ENCODE measurements at regions not wholly inside any gene's neighbourhood (a gene's known extent, or its start where the extent isn't known, plus 50 kb on each side); places are given as distances from the start of the nearest gene placed in this dataset.

- ChIA-PET POLR2A (no interaction called here), CTCF (no interaction called here)
- 0 out of 2 replicates have a peak, but pooled peaks cover 5% of the 10 kb centered on the region for H3K4me1 Mint-ChIP-seq
- H3K27ac Mint-ChIP-seq, result no peak overlapping the region
- H3K9me3 Mint-ChIP-seq, result no peaks in the 10 kb centered on the region
- H3K4me3 Mint-ChIP-seq, result no peak overlapping the region
- H3K27me3 Mint-ChIP-seq (ENCODE audit: low read depth), result no peaks in the 10 kb centered on the region
- ATAC-seq (no peak), DNase-seq (ENCODE audit: low spot score) (no peak)
- H3K36me3 Mint-ChIP-seq, result no peaks in the 10 kb centered on the region
- no peak for TF ChIP-seq PRRX2 (CRISPR knock-in tag; IDR thresholded peaks at IDR 0.05)
- no peak for TF ChIP-seq GABPB1 (CRISPR knock-in tag; IDR thresholded peaks at IDR 0.05)
- no peak for TF ChIP-seq ERG (CRISPR knock-in tag; IDR thresholded peaks at IDR 0.05)
- no peak for TF ChIP-seq STAT6 (CRISPR knock-in tag; conservative IDR thresholded peaks at IDR 0.05; ENCODE audit: low read depth)
- no peak for TF ChIP-seq ZNF138 (CRISPR knock-in tag; conservative IDR thresholded peaks at IDR 0.05)
- TF ChIP-seq GRHL2 (CRISPR knock-in tag; IDR thresholded peaks at IDR 0.05; ENCODE audit: insufficient replicate concordance, severe bottlenecking), result no peak
- TF ChIP-seq SMAD4 (CRISPR knock-in tag; IDR thresholded peaks at IDR 0.05), result no peak
- no peak for TF ChIP-seq ZNF416 (CRISPR knock-in tag; IDR thresholded peaks at IDR 0.05)
Observed at GRCh38 chr2:78710632-78711375, 314.7 kb upstream of the REG3G start.

- ATAC-seq, result no peak
- no peaks in the 10 kb centered on the region for H3K27me3 Mint-ChIP-seq (ENCODE audit: low read depth)
- no peak overlapping the region for H3K4me3 Mint-ChIP-seq
- H3K4me1 Mint-ChIP-seq, result no peaks in the 10 kb centered on the region
- ChIA-PET CTCF (no interaction called here), POLR2A (no interaction called here)
- H3K27ac Mint-ChIP-seq, result no peak overlapping the region
- no peak for DNase-seq (ENCODE audit: low spot score)
- no peaks in the 10 kb centered on the region for H3K9me3 Mint-ChIP-seq
- H3K36me3 Mint-ChIP-seq, result no peaks in the 10 kb centered on the region
- TF ChIP-seq ELF4 (CRISPR knock-in tag; IDR thresholded peaks at IDR 0.05; ENCODE audit: low read depth) (no peak), ZNF263 (CRISPR knock-in tag; IDR thresholded peaks at IDR 0.05; ENCODE audit: low read depth) (no peak), PRDM15 (CRISPR knock-in tag; IDR thresholded peaks at IDR 0.05) (no peak), GABPB1 (CRISPR knock-in tag; IDR thresholded peaks at IDR 0.05) (no peak)
Observed at GRCh38 chr2:78715293-78715692, 310.2 kb upstream of the REG3G start.

- H3K27ac Mint-ChIP-seq, result no peak overlapping the region
- no peak for DNase-seq (ENCODE audit: low spot score)
- H3K9me3 Mint-ChIP-seq, result no peaks in the 10 kb centered on the region
- CTCF ChIA-PET, result no interaction called here
- ATAC-seq, result no peak
- no peaks in the 10 kb centered on the region for H3K27me3 Mint-ChIP-seq (ENCODE audit: low read depth)
- TF ChIP-seq ZBTB43 (CRISPR knock-in tag; IDR thresholded peaks at IDR 0.05), result no peak
- TF ChIP-seq E2F1 (CRISPR knock-in tag; IDR thresholded peaks at IDR 0.05), result no peak
- no peak for TF ChIP-seq NFATC4 (CRISPR knock-in tag; IDR thresholded peaks at IDR 0.05)
- TF ChIP-seq JAZF1 (CRISPR knock-in tag; IDR thresholded peaks at IDR 0.05), result no peak
- no peak for TF ChIP-seq ZNF396 (CRISPR knock-in tag; IDR thresholded peaks at IDR 0.05; ENCODE audit: borderline replicate concordance)
- TF ChIP-seq USF2 (CRISPR knock-in tag; IDR thresholded peaks at IDR 0.05), result no peak
- TF ChIP-seq ZBTB21 (CRISPR knock-in tag; IDR thresholded peaks at IDR 0.05; ENCODE audit: borderline replicate concordance), result no peak
- TF ChIP-seq ZNF219 (CRISPR knock-in tag; IDR thresholded peaks at IDR 0.05; ENCODE audit: borderline replicate concordance), result no peak
- no peak for TF ChIP-seq MYBL2 (CRISPR knock-in tag; IDR thresholded peaks at IDR 0.05)
- POLR2A ChIA-PET, result no interaction called here
- no peak overlapping the region for H3K4me3 Mint-ChIP-seq
- H3K4me1 Mint-ChIP-seq, result no peaks in the 10 kb centered on the region
- no peaks in the 10 kb centered on the region for H3K36me3 Mint-ChIP-seq
Observed at GRCh38 chr2:78718024-78718423, 307.5 kb upstream of the REG3G start.
